Glutamatergic neuron (in vitro differentiated cells): ENCODE measurements at regions not wholly inside any gene's neighbourhood (a gene's known extent, or its start where the extent isn't known, plus 50 kb on each side); places are given as distances from the start of the nearest gene placed in this dataset.

Experiments used
- DNase-seq: peaks from one replicate; pipeline ENCODE4 v3.0.0; 2022
- H3K27ac Mint-ChIP-seq: one replicate; pipeline ENCODE4 v1.8.0; 2020; ENCODE audit warnings: mild to moderate bottlenecking, mixed read lengths, inconsistent platforms; ENCODE audit not compliant: unreplicated experiment
- H3K27me3 Mint-ChIP-seq: one replicate; pipeline ENCODE4 v1.8.0; 2020; ENCODE audit warnings: mild to moderate bottlenecking, moderate library complexity, mixed read lengths, inconsistent platforms; ENCODE audit not compliant: unreplicated experiment
- H3K36me3 Mint-ChIP-seq: one replicate; pipeline ENCODE4 v1.8.0; 2020; ENCODE audit warnings: mild to moderate bottlenecking, mixed read lengths, inconsistent platforms; ENCODE audit not compliant: unreplicated experiment
- H3K4me1 Mint-ChIP-seq: one replicate; pipeline ENCODE4 v1.8.0; 2020; ENCODE audit warnings: mild to moderate bottlenecking, low read depth, mixed read lengths, inconsistent platforms; ENCODE audit not compliant: unreplicated experiment
- H3K4me3 Mint-ChIP-seq: one replicate; pipeline ENCODE4 v1.8.0; 2020; ENCODE audit warnings: mild to moderate bottlenecking, mixed read lengths, inconsistent platforms; ENCODE audit not compliant: unreplicated experiment
- H3K9me3 Mint-ChIP-seq: one replicate; pipeline ENCODE4 v1.8.0; 2020; ENCODE audit warnings: mild to moderate bottlenecking, moderate library complexity, mixed read lengths, inconsistent platforms; ENCODE audit not compliant: unreplicated experiment
- TF ChIP-seq, protein P1 (sequence below): fragments of 200-600 bp; sonication (generic); IDR thresholded peaks from one replicate; pipeline ENCODE4 v1.5.0; 2021; ENCODE audit not compliant: partially characterized antibody, unreplicated experiment

DNA sequence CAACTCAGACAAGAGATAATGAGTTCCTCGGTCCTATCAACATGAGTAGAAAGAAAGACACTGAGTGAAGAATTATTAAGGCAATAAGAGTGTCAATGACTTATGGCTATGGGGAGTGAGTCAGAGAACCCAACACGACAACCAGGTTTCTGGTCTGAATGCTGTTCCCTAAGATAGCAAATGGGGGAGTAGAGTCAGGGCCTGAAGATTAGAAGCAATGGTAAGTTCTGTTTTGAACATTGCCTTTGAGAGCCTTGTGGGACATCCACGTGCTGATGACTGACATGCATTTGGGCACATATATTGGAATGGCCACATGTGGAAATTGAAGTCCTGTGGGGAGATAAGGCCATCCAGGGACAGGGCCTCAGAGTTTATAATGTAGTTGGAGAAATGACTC is 254.4 kb upstream of the TCF21 start:
- Mint-ChIP-seq H3K4me1 (peaks cover 5% of the 10 kb centered on the region), H3K27ac (no peak overlapping the region), H3K27me3 (no peaks in the 10 kb centered on the region), H3K9me3 (peaks cover 4% of the 10 kb centered on the region), H3K36me3 (no peaks in the 10 kb centered on the region), H3K4me3 (no peak overlapping the region)
- TF ChIP-seq, protein P1, sequence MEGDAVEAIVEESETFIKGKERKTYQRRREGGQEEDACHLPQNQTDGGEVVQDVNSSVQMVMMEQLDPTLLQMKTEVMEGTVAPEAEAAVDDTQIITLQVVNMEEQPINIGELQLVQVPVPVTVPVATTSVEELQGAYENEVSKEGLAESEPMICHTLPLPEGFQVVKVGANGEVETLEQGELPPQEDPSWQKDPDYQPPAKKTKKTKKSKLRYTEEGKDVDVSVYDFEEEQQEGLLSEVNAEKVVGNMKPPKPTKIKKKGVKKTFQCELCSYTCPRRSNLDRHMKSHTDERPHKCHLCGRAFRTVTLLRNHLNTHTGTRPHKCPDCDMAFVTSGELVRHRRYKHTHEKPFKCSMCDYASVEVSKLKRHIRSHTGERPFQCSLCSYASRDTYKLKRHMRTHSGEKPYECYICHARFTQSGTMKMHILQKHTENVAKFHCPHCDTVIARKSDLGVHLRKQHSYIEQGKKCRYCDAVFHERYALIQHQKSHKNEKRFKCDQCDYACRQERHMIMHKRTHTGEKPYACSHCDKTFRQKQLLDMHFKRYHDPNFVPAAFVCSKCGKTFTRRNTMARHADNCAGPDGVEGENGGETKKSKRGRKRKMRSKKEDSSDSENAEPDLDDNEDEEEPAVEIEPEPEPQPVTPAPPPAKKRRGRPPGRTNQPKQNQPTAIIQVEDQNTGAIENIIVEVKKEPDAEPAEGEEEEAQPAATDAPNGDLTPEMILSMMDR: no peak
- DNase-seq: no peak

DNA sequence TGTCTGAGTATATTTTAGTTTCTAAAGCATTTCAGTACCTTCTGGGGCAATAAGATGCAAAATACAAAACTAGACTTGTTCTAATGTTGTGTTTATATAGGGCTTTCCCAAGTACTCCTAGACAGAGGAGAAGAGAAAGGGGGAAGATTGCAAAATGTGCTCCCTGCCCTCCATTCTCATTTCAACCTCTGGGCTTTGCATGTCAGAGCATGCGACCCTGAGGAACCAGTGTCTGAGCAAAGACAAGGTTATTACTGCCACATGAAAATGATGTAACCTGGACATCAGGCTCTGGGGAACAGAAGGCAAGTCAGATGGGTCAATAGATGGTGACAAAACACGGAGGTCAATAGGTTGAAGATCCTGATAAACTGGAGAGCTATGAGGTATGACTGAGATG is 253.5 kb upstream of the TCF21 start:
- Mint-ChIP-seq H3K4me3 (peak overlapping the region; percentile 58), H3K27me3 (no peaks in the 10 kb centered on the region), H3K4me1 (peaks cover 5% of the 10 kb centered on the region), H3K9me3 (peaks cover 4% of the 10 kb centered on the region), H3K27ac (peak overlapping the region; percentile 49), H3K36me3 (no peaks in the 10 kb centered on the region)
- TF ChIP-seq, protein P1: no peak
- DNase-seq: no peak

DNA sequence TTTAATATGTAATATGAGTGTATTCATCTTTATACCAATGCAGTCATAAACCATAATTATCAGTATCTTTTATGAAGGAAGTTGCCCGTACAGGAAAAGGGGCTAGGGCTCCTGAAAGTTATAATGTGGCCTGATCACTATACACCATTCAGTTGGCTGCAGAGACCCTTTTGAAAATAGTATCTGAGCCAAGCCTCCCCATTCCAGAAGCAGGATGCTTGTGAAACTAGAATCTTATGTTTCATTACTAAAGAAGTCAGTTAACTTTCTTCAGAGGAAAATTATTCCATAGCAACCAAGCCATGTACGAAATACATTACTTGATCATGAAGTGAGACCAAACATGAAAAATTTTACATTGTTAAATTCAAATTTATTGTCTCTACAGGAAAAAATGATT is 251.5 kb upstream of the TCF21 start:
- TF ChIP-seq, protein P1: no peak
- Mint-ChIP-seq H3K27ac (no peak overlapping the region), H3K36me3 (no peaks in the 10 kb centered on the region), H3K27me3 (no peaks in the 10 kb centered on the region), H3K4me3 (no peak overlapping the region), H3K4me1 (peaks cover 5% of the 10 kb centered on the region), H3K9me3 (peaks cover 4% of the 10 kb centered on the region)
- no peak for DNase-seq

GRCh38 chr6:133637874-133638273 is 251.0 kb upstream of the TCF21 start:
- TF ChIP-seq, protein P1: no peak
- DNase-seq: no peak
- Mint-ChIP-seq H3K9me3 (peaks cover 4% of the 10 kb centered on the region), H3K36me3 (no peaks in the 10 kb centered on the region), H3K27me3 (no peaks in the 10 kb centered on the region), H3K27ac (no peak overlapping the region), H3K4me1 (peaks cover 5% of the 10 kb centered on the region), H3K4me3 (no peak overlapping the region)

DNA sequence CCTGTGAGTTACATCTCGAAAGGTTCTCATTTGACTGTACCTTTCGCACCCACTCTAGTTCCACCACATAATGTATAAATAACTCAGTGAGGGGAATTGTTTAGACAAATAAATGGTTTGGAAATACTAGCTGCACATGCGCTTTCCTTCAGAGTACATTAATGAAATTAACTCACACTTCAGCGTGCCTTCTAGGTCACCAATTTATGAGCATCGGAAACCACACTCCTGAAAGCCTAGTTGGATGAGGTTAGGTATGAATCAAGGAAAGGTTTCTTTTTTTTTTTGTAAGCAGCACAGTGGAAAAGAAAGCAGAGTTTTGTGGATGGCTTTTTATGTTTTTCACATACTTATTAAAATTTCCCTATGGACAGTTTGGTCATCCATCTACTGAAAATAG is 247.8 kb upstream of the TCF21 start:
- Mint-ChIP-seq H3K9me3 (peaks cover 4% of the 10 kb centered on the region), H3K27me3 (no peaks in the 10 kb centered on the region), H3K4me1 (peaks cover 6% of the 10 kb centered on the region), H3K27ac (no peak overlapping the region), H3K4me3 (no peak overlapping the region), H3K36me3 (no peaks in the 10 kb centered on the region)
- DNase-seq: no peak
- TF ChIP-seq, protein P1: no peak
